ENCODE measurements at regions not wholly inside any gene's neighbourhood (a gene's known extent, or its start where the extent isn't known, plus 50 kb on each side); places are given as distances from the start of the nearest gene placed in this dataset.

GRCh38 chr12:37733856-37734255, 582.7 kb upstream of the ALG10B start:
- intact Hi-C loops (cut with micrococcal nuclease; ENCODE audit: unreplicated experiment): loop anchor here (10.0 kb wide), 2 partner anchors 49 to 79 kb away; no protein-coding TSS in a partner anchor
- no TSS peak for BruUV-seq (replicated peaks)
- H3K4me1 ChIP-seq (ENCODE audit: insufficient read depth, low read length, poor library complexity, severe bottlenecking): no peaks in the 10 kb centered on the region
- H3K4me3 ChIP-seq (ENCODE audit: low read depth, low read length, poor library complexity, severe bottlenecking): no peak overlapping the region
- no peaks in the 10 kb centered on the region for H3K36me3 ChIP-seq (ENCODE audit: insufficient read depth, low read length, poor library complexity, severe bottlenecking)
- no peaks in the 10 kb centered on the region for H3K27me3 ChIP-seq (replicated peaks; ENCODE audit: insufficient read depth, low read depth, low read length, poor library complexity)
- peaks cover 6% of the 10 kb centered on the region for H3K9me3 ChIP-seq (ENCODE audit: low read depth, low read length, poor library complexity, severe bottlenecking)
- DNase-seq (ENCODE audit: low spot score): no peak
- H3K27ac ChIP-seq (ENCODE audit: low read depth, low read length, poor library complexity, severe bottlenecking): no peak overlapping the region
- TF ChIP-seq EZH2 (IDR thresholded peaks at IDR 0.05; ENCODE audit: borderline replicate concordance, low read depth, low read length, poor library complexity, severe bottlenecking): no peak
- TF ChIP-seq, protein P1, sequence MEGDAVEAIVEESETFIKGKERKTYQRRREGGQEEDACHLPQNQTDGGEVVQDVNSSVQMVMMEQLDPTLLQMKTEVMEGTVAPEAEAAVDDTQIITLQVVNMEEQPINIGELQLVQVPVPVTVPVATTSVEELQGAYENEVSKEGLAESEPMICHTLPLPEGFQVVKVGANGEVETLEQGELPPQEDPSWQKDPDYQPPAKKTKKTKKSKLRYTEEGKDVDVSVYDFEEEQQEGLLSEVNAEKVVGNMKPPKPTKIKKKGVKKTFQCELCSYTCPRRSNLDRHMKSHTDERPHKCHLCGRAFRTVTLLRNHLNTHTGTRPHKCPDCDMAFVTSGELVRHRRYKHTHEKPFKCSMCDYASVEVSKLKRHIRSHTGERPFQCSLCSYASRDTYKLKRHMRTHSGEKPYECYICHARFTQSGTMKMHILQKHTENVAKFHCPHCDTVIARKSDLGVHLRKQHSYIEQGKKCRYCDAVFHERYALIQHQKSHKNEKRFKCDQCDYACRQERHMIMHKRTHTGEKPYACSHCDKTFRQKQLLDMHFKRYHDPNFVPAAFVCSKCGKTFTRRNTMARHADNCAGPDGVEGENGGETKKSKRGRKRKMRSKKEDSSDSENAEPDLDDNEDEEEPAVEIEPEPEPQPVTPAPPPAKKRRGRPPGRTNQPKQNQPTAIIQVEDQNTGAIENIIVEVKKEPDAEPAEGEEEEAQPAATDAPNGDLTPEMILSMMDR (conservative IDR thresholded peaks at IDR 0.05; ENCODE audit: low read depth, low read length): no peak
- POLR2A ChIA-PET (ENCODE audit: low non-redundant PET): no interaction called here
- CTCF ChIA-PET: no interaction called here

All from A673 (cell line).